ENCODE measurements at regions not wholly inside any gene's neighbourhood (a gene's known extent, or its start where the extent isn't known, plus 50 kb on each side); places are given as distances from the start of the nearest gene placed in this dataset.

GRCh38 chr7:25583621-25584020 is 355.3 kb upstream of the NPVF start:
- ATAC-seq = peak in 2 of 4 donors; percentile 50 to 58
- no peak for DNase-seq
- H3K27ac ChIP-seq = no peak overlapping the region
- no peaks in the 10 kb centered on the region for H3K9me3 ChIP-seq
- H3K27me3 ChIP-seq = no peaks in the 10 kb centered on the region
- TF ChIP-seq CTCF (IDR thresholded peaks at IDR 0.05) = no peak
- intact Hi-C loops (cut with DNase I) = no loop called here
- no peaks in the 10 kb centered on the region for H3K4me1 ChIP-seq
- 63% methylated on average over 1 of the region's 2 CpGs for WGBS (ENCODE audit: insufficient coverage, low coverage, low lambda C conversion rate, missing lambda C conversion rate)
- H3K36me3 ChIP-seq = no peaks in the 10 kb centered on the region
- no peak overlapping the region for H3K4me3 ChIP-seq

- WGBS (ENCODE audit: insufficient coverage, low coverage, low lambda C conversion rate, missing lambda C conversion rate) = 59% methylated on average over 10 of the region's 10 CpGs
- Histone ChIP-seq H3K4me1 (no peaks in the 10 kb centered on the region), H3K4me3 (no peak overlapping the region), H3K27me3 (no peaks in the 10 kb centered on the region), H3K36me3 (no peaks in the 10 kb centered on the region), H3K9me3 (no peaks in the 10 kb centered on the region), H3K27ac (no peak overlapping the region)
- intact Hi-C loops (cut with DNase I) = no loop called here
- DNase-seq (no peak), ATAC-seq (no peak)
- no peak for TF ChIP-seq POLR2A (IDR thresholded peaks at IDR 0.05)
- TF ChIP-seq CTCF (IDR thresholded peaks at IDR 0.05) = no peak
These were observed 356.0 kb upstream of the NPVF start for GRCh38 chr7:25584112-25584938.

- no peak for ATAC-seq
- Histone ChIP-seq H3K9me3 (no peaks in the 10 kb centered on the region), H3K27ac (no peak overlapping the region), H3K36me3 (no peaks in the 10 kb centered on the region), H3K4me1 (no peaks in the 10 kb centered on the region), H3K4me3 (no peak overlapping the region), H3K27me3 (no peaks in the 10 kb centered on the region)
- intact Hi-C loops (cut with DNase I) = no loop called here
- DNase-seq = no peak
- TF ChIP-seq CTCF (IDR thresholded peaks at IDR 0.05) = no peak
- no peak for TF ChIP-seq POLR2A (IDR thresholded peaks at IDR 0.05)
- WGBS (ENCODE audit: insufficient coverage, low coverage, low lambda C conversion rate, missing lambda C conversion rate) = 56% methylated on average over 5 of the region's 5 CpGs
These were observed 358.2 kb upstream of the NPVF start for GRCh38 chr7:25586513-25586912.

- intact Hi-C loops (cut with DNase I) = no loop called here
These were observed 365.8 kb upstream of the NPVF start for GRCh38 chr7:25594122-25594521.

More at GRCh38 chr7:25594122-25594521, 365.8 kb upstream of the NPVF start:
- 57% methylated on average over 3 of the region's 3 CpGs for WGBS (ENCODE audit: insufficient coverage, low coverage, low lambda C conversion rate, missing lambda C conversion rate)
- no peak for TF ChIP-seq POLR2A (IDR thresholded peaks at IDR 0.05)
- TF ChIP-seq CTCF (IDR thresholded peaks at IDR 0.05) = no peak
- H3K27ac ChIP-seq = no peak overlapping the region
- ATAC-seq (no peak), DNase-seq (no peak)
- H3K9me3 ChIP-seq = no peaks in the 10 kb centered on the region
- H3K4me3 ChIP-seq = no peak overlapping the region
- H3K4me1 ChIP-seq = peaks cover 0 to 24% (median 0%) of the 10 kb centered on the region in 4 donors
- no peaks in the 10 kb centered on the region for H3K36me3 ChIP-seq
- H3K27me3 ChIP-seq = no peaks in the 10 kb centered on the region
